ENCODE measurements at regions not wholly inside any gene's neighbourhood (a gene's known extent, or its start where the extent isn't known, plus 50 kb on each side); places are given as distances from the start of the nearest gene placed in this dataset.

- Histone ChIP-seq H3K27ac (ENCODE audit: low read depth in 1 of 2, low read length in 1 of 2) (no peak overlapping the region), H3K36me3 (ENCODE audit: control insufficient read depth in 2 of 2, insufficient read depth in 2 of 2, low read length in 1 of 2) (no peaks in the 10 kb centered on the region), H3K27me3 (ENCODE audit: control insufficient read depth in 2 of 2, insufficient read depth in 1 of 2, low read length in 1 of 2) (no peaks in the 10 kb centered on the region), H3K4me1 (ENCODE audit: control insufficient read depth in 2 of 2, insufficient read depth in 2 of 2, low read length in 2 of 2) (peaks cover 0 to 2% of the 10 kb centered on the region in 2 donors), H3K4me3 (ENCODE audit: low read length in 2 of 2) (no peak overlapping the region), H3K9me3 (ENCODE audit: control insufficient read depth in 2 of 2, insufficient read depth in 1 of 2, low read length in 1 of 2) (no peaks in the 10 kb centered on the region)
- WGBS: 86% methylated on average over 8 of the region's 8 CpGs
- no peak for DNase-seq (ENCODE audit: low read depth in 6 of 9, low spot score in 9 of 9)
Observed at GRCh38 chr9:135010921-135011320, 76.5 kb upstream of the OLFM1 start.

- no peak for DNase-seq (ENCODE audit: low read depth in 6 of 9, low spot score in 9 of 9)
- Histone ChIP-seq H3K4me1 (ENCODE audit: control insufficient read depth in 2 of 2, insufficient read depth in 2 of 2, low read length in 2 of 2) (peaks cover 0 to 2% of the 10 kb centered on the region in 2 donors), H3K27me3 (ENCODE audit: control insufficient read depth in 2 of 2, insufficient read depth in 1 of 2, low read length in 1 of 2) (no peaks in the 10 kb centered on the region), H3K36me3 (ENCODE audit: control insufficient read depth in 2 of 2, insufficient read depth in 2 of 2, low read length in 1 of 2) (no peaks in the 10 kb centered on the region), H3K4me3 (ENCODE audit: low read length in 2 of 2) (no peak overlapping the region), H3K9me3 (ENCODE audit: control insufficient read depth in 2 of 2, insufficient read depth in 1 of 2, low read length in 1 of 2) (no peaks in the 10 kb centered on the region), H3K27ac (ENCODE audit: low read depth in 1 of 2, low read length in 1 of 2) (no peak overlapping the region)
- 97% methylated on average over 5 of the region's 5 CpGs for WGBS
Observed at GRCh38 chr9:135012166-135012565, 75.3 kb upstream of the OLFM1 start.

- Histone ChIP-seq H3K36me3 (ENCODE audit: control insufficient read depth in 2 of 2, insufficient read depth in 2 of 2, low read length in 1 of 2) (no peaks in the 10 kb centered on the region), H3K4me3 (ENCODE audit: low read length in 2 of 2) (no peak overlapping the region), H3K27ac (ENCODE audit: low read depth in 1 of 2, low read length in 1 of 2) (no peak overlapping the region), H3K27me3 (ENCODE audit: control insufficient read depth in 2 of 2, insufficient read depth in 1 of 2, low read length in 1 of 2) (no peaks in the 10 kb centered on the region), H3K4me1 (ENCODE audit: control insufficient read depth in 2 of 2, insufficient read depth in 2 of 2, low read length in 2 of 2) (peaks cover 0 to 2% of the 10 kb centered on the region in 2 donors), H3K9me3 (ENCODE audit: control insufficient read depth in 2 of 2, insufficient read depth in 1 of 2, low read length in 1 of 2) (peaks cover 0 to 11% of the 10 kb centered on the region in 2 donors)
- WGBS: 90% methylated on average over 24 of the region's 24 CpGs
- no peak for DNase-seq (ENCODE audit: low read depth in 6 of 9, low spot score in 9 of 9)
Observed at GRCh38 chr9:135014311-135015010, 73.0 kb upstream of the OLFM1 start.

GRCh38 chr9:135015096-135015495 lies 72.4 kb upstream of the OLFM1 start:
- Histone ChIP-seq H3K36me3 (ENCODE audit: control insufficient read depth in 2 of 2, insufficient read depth in 2 of 2, low read length in 1 of 2) (no peaks in the 10 kb centered on the region), H3K27ac (ENCODE audit: low read depth in 1 of 2, low read length in 1 of 2) (no peak overlapping the region), H3K4me1 (ENCODE audit: control insufficient read depth in 2 of 2, insufficient read depth in 2 of 2, low read length in 2 of 2) (peaks cover 0 to 2% of the 10 kb centered on the region in 2 donors), H3K4me3 (ENCODE audit: low read length in 2 of 2) (no peak overlapping the region), H3K9me3 (ENCODE audit: control insufficient read depth in 2 of 2, insufficient read depth in 1 of 2, low read length in 1 of 2) (peaks cover 0 to 11% of the 10 kb centered on the region in 2 donors), H3K27me3 (ENCODE audit: control insufficient read depth in 2 of 2, insufficient read depth in 1 of 2, low read length in 1 of 2) (no peaks in the 10 kb centered on the region)
- DNase-seq (ENCODE audit: low read depth in 6 of 9, low spot score in 9 of 9): no peak
- 95% methylated on average over 13 of the region's 13 CpGs for WGBS

- WGBS: 88% methylated on average over 6 of the region's 6 CpGs
- no peak for DNase-seq (ENCODE audit: low read depth in 6 of 9, low spot score in 9 of 9)
- peaks cover 0 to 11% of the 10 kb centered on the region in 2 donors for H3K9me3 ChIP-seq (ENCODE audit: control insufficient read depth in 2 of 2, insufficient read depth in 1 of 2, low read length in 1 of 2)
- H3K4me3 ChIP-seq (ENCODE audit: low read length in 2 of 2): no peak overlapping the region
- no peaks in the 10 kb centered on the region for H3K36me3 ChIP-seq (ENCODE audit: control insufficient read depth in 2 of 2, insufficient read depth in 2 of 2, low read length in 1 of 2)
- H3K4me1 ChIP-seq (ENCODE audit: control insufficient read depth in 2 of 2, insufficient read depth in 2 of 2, low read length in 2 of 2): peaks cover 0 to 2% of the 10 kb centered on the region in 2 donors
- no peak overlapping the region for H3K27ac ChIP-seq (ENCODE audit: low read depth in 1 of 2, low read length in 1 of 2)
- H3K27me3 ChIP-seq (ENCODE audit: control insufficient read depth in 2 of 2, insufficient read depth in 1 of 2, low read length in 1 of 2): no peaks in the 10 kb centered on the region
Observed at GRCh38 chr9:135015565-135015964, 71.9 kb upstream of the OLFM1 start.

GRCh38 chr9:135016037-135016640 lies 71.3 kb upstream of the OLFM1 start:
- Histone ChIP-seq H3K36me3 (ENCODE audit: control insufficient read depth in 2 of 2, insufficient read depth in 2 of 2, low read length in 1 of 2) (no peaks in the 10 kb centered on the region), H3K4me3 (ENCODE audit: low read length in 2 of 2) (no peak overlapping the region), H3K27me3 (ENCODE audit: control insufficient read depth in 2 of 2, insufficient read depth in 1 of 2, low read length in 1 of 2) (no peaks in the 10 kb centered on the region), H3K9me3 (ENCODE audit: control insufficient read depth in 2 of 2, insufficient read depth in 1 of 2, low read length in 1 of 2) (peaks cover 0 to 11% of the 10 kb centered on the region in 2 donors), H3K4me1 (ENCODE audit: control insufficient read depth in 2 of 2, insufficient read depth in 2 of 2, low read length in 2 of 2) (peaks cover 0 to 2% of the 10 kb centered on the region in 2 donors), H3K27ac (ENCODE audit: low read depth in 1 of 2, low read length in 1 of 2) (no peak overlapping the region)
- 82% methylated on average over 14 of the region's 14 CpGs for WGBS
- DNase-seq (ENCODE audit: low read depth in 6 of 9, low spot score in 9 of 9): no peak

- H3K9me3 ChIP-seq (ENCODE audit: control insufficient read depth in 2 of 2, insufficient read depth in 1 of 2, low read length in 1 of 2): peaks cover 0 to 11% of the 10 kb centered on the region in 2 donors
- peaks cover 0 to 2% of the 10 kb centered on the region in 2 donors for H3K4me1 ChIP-seq (ENCODE audit: control insufficient read depth in 2 of 2, insufficient read depth in 2 of 2, low read length in 2 of 2)
- no peak overlapping the region for H3K27ac ChIP-seq (ENCODE audit: low read depth in 1 of 2, low read length in 1 of 2)
- H3K27me3 ChIP-seq (ENCODE audit: control insufficient read depth in 2 of 2, insufficient read depth in 1 of 2, low read length in 1 of 2): no peaks in the 10 kb centered on the region
- H3K4me3 ChIP-seq (ENCODE audit: low read length in 2 of 2): no peak overlapping the region
- WGBS: 90% methylated on average over 10 of the region's 10 CpGs
- no peaks in the 10 kb centered on the region for H3K36me3 ChIP-seq (ENCODE audit: control insufficient read depth in 2 of 2, insufficient read depth in 2 of 2, low read length in 1 of 2)
- DNase-seq (ENCODE audit: low read depth in 6 of 9, low spot score in 9 of 9): no peak
Observed at GRCh38 chr9:135016876-135017275, 70.6 kb upstream of the OLFM1 start.

- Histone ChIP-seq H3K4me1 (ENCODE audit: control insufficient read depth in 2 of 2, insufficient read depth in 2 of 2, low read length in 2 of 2) (peaks cover 0 to 2% of the 10 kb centered on the region in 2 donors), H3K36me3 (ENCODE audit: control insufficient read depth in 2 of 2, insufficient read depth in 2 of 2, low read length in 1 of 2) (no peaks in the 10 kb centered on the region), H3K27me3 (ENCODE audit: control insufficient read depth in 2 of 2, insufficient read depth in 1 of 2, low read length in 1 of 2) (no peaks in the 10 kb centered on the region), H3K9me3 (ENCODE audit: control insufficient read depth in 2 of 2, insufficient read depth in 1 of 2, low read length in 1 of 2) (peaks cover 0 to 11% of the 10 kb centered on the region in 2 donors), H3K4me3 (ENCODE audit: low read length in 2 of 2) (no peak overlapping the region), H3K27ac (ENCODE audit: low read depth in 1 of 2, low read length in 1 of 2) (no peak overlapping the region)
- WGBS: 73% methylated on average over 4 of the region's 4 CpGs
- no peak for DNase-seq (ENCODE audit: low read depth in 6 of 9, low spot score in 9 of 9)
Observed at GRCh38 chr9:135017899-135018298, 69.6 kb upstream of the OLFM1 start.

- DNase-seq (ENCODE audit: low read depth in 6 of 9, low spot score in 9 of 9): no peak
- WGBS: 71% methylated on average over 13 of the region's 13 CpGs
- Histone ChIP-seq H3K9me3 (ENCODE audit: control insufficient read depth in 2 of 2, insufficient read depth in 1 of 2, low read length in 1 of 2) (peaks cover 0 to 11% of the 10 kb centered on the region in 2 donors), H3K36me3 (ENCODE audit: control insufficient read depth in 2 of 2, insufficient read depth in 2 of 2, low read length in 1 of 2) (no peaks in the 10 kb centered on the region), H3K4me3 (ENCODE audit: low read length in 2 of 2) (no peak overlapping the region), H3K27me3 (ENCODE audit: control insufficient read depth in 2 of 2, insufficient read depth in 1 of 2, low read length in 1 of 2) (no peaks in the 10 kb centered on the region), H3K4me1 (ENCODE audit: control insufficient read depth in 2 of 2, insufficient read depth in 2 of 2, low read length in 2 of 2) (peaks cover 0 to 2% of the 10 kb centered on the region in 2 donors), H3K27ac (ENCODE audit: low read depth in 1 of 2, low read length in 1 of 2) (no peak overlapping the region)
Observed at GRCh38 chr9:135018306-135018915, 69.1 kb upstream of the OLFM1 start.

All from thymus (tissue), 11 donors.